Breast epithelium (tissue), 4 donors: ENCODE measurements at regions not wholly inside any gene's neighbourhood (a gene's known extent, or its start where the extent isn't known, plus 50 kb on each side); places are given as distances from the start of the nearest gene placed in this dataset.
"Not testable (repeated sequence)": the region's sequence is repeated elsewhere in the genome, so short reads cannot be mapped to it uniquely, and the experiment has no call there.

Experiments used
- DNase-seq, 2 donors: peaks; one replicate each; pipeline ENCODE4 v3.0.0-alpha.2; 2019; ENCODE audit warnings: low spot score in 2 of 2
- H3K27ac ChIP-seq, 2 donors: fragments of 200-600 bp; sonication (generic) in 1 of 2; one replicate each; pipeline ENCODE4 v1.5.1; 2016 to 2019; ENCODE audit warnings: mild to moderate bottlenecking in 1 of 2
- H3K27me3 ChIP-seq, 2 donors: fragments of 200-600 bp; sonication (generic) in 1 of 2; one replicate each; pipeline versions ENCODE4 v1.5.1 to v1.6.0; 2017 to 2019; ENCODE audit warnings: control low read depth in 1 of 2, mild to moderate bottlenecking in 1 of 2
- H3K36me3 ChIP-seq: fragments of 200-600 bp; one replicate; pipeline ENCODE4 v1.5.1; 2019
- H3K4me1 ChIP-seq, 2 donors: fragments of 200-600 bp; sonication (generic); one replicate each; pipeline ENCODE4 v1.5.1; 2016 to 2019; ENCODE audit warnings: control low read depth in 1 of 2
- H3K4me3 ChIP-seq, 3 donors: fragments of 200-600 bp; sonication (generic); 1 replicate in 2 of 3; 2 replicates in 1 of 3; pipeline ENCODE4 v1.5.1; 2016 to 2019; ENCODE audit warnings: mild to moderate bottlenecking in 3 of 3, moderate library complexity in 2 of 3
- H3K9me3 ChIP-seq, 2 donors: fragments of 200-600 bp; sonication (generic) in 1 of 2; one replicate each; pipeline ENCODE4 v1.5.1; 2016 to 2019; ENCODE audit warnings: control low read depth in 1 of 2
- POLR2A ChIP-seq: fragments of 450-650 bp; IDR thresholded peaks from one replicate; pipeline ENCODE4 v1.6.1; 2016; ENCODE audit warnings: antibody characterized with exemption, mild to moderate bottlenecking, moderate library complexity
- POLR2AphosphoS5 ChIP-seq, 3 donors: sonication (generic); formaldehyde crosslinking; IDR thresholded peaks; one replicate each; pipeline ENCODE4 v1.6.1; 2017; ENCODE audit warnings: antibody characterized with exemption in 3 of 3
- intact Hi-C: fragments of 100-400 bp; cut with DNase I; formaldehyde crosslinking; loops from one replicate; pipeline ENCODE4 v1.15.1; 2023; ENCODE audit warnings: low total_unique reads
- TF ChIP-seq, protein P1 (sequence below), 3 donors: fragments of 450-650 bp; IDR thresholded peaks; one replicate each; pipeline ENCODE4 v1.5.1; 2016 to 2017; ENCODE audit warnings: antibody characterized with exemption in 3 of 3, mild to moderate bottlenecking in 3 of 3, moderate library complexity in 3 of 3

DNA sequence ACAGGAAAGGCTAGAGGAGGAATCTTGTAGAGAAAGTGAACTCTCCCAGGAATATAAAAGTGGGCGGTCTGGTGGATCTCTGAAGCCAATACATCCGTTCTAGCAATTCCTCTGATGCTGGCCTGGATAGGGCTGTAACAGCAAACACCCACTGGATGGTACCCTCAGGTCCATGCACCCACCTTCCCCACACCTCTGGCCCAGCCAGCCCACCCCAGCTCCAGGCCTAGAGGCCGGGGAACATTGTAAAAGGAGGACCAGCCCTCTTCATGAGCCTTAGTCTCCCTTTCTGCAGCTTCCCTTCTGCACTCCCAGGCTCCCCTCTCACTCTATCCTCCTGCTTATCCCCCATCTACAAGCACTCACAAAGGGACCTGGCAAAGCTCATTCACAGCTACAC lies 443.9 kb downstream of the BUD13 start:
- DNase-seq, result no peak
- H3K27me3 ChIP-seq, result no peaks in the 10 kb centered on the region
- H3K9me3 ChIP-seq, result no peaks in the 10 kb centered on the region
- H3K27ac ChIP-seq, result no peak overlapping the region
- intact Hi-C loops, result no loop called here
- no peak overlapping the region for H3K4me3 ChIP-seq
- TF ChIP-seq POLR2A, result no peak
- H3K4me1 ChIP-seq, result no peaks in the 10 kb centered on the region
- no peaks in the 10 kb centered on the region for H3K36me3 ChIP-seq

DNA sequence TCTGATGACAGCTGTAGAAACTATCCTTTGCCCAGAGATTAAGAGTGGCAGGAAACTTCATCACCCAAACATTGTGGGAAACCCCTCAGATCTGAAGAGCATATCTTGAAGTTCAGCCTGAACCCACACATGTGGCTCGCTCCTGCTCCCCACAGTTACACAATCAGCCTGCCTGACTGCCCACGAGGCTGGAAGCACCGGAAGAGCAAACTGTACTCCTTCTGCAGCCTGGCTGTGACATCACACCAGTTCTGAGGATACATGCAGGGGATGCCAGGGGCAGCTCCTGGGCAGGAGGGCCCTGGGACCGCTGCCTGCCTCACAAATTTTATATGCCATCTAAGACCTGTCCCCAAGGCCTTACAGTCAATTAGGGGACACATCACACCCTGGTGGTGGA lies 444.4 kb downstream of the BUD13 start:
- Histone ChIP-seq H3K36me3 (no peaks in the 10 kb centered on the region), H3K27ac (no peak overlapping the region)
- no peak for TF ChIP-seq POLR2AphosphoS5 (IDR thresholded peaks at IDR 0.05)
- TF ChIP-seq, protein P1, sequence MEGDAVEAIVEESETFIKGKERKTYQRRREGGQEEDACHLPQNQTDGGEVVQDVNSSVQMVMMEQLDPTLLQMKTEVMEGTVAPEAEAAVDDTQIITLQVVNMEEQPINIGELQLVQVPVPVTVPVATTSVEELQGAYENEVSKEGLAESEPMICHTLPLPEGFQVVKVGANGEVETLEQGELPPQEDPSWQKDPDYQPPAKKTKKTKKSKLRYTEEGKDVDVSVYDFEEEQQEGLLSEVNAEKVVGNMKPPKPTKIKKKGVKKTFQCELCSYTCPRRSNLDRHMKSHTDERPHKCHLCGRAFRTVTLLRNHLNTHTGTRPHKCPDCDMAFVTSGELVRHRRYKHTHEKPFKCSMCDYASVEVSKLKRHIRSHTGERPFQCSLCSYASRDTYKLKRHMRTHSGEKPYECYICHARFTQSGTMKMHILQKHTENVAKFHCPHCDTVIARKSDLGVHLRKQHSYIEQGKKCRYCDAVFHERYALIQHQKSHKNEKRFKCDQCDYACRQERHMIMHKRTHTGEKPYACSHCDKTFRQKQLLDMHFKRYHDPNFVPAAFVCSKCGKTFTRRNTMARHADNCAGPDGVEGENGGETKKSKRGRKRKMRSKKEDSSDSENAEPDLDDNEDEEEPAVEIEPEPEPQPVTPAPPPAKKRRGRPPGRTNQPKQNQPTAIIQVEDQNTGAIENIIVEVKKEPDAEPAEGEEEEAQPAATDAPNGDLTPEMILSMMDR (IDR thresholded peaks at IDR 0.05), result no peak
- TF ChIP-seq POLR2A, result no peak

DNA sequence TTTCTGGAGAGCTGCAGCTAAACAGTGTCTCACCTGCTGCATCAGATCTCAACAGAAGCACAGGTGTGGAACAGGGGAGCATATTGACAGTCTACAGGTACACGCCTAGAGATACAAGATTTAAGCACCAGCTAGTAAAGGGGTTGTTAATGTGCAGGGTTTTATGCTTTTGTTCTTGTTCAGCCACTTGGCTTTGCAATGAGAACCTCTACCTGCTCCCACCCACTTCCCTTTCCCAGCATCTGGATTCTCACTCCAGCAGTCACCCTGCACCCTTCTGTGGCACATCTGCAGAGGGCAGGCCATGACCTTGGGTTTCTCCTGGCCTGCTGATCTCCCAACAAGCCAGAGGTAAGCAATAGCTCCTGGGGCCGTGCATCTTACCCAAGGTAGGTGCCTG lies 446.6 kb downstream of the BUD13 start:
- H3K27ac ChIP-seq, result no peak overlapping the region
- no peaks in the 10 kb centered on the region for H3K4me1 ChIP-seq
- intact Hi-C loops, result no loop called here
- H3K9me3 ChIP-seq, result no peaks in the 10 kb centered on the region
- no peaks in the 10 kb centered on the region for H3K36me3 ChIP-seq
- H3K4me3 ChIP-seq, result no peak overlapping the region
- H3K27me3 ChIP-seq, result no peaks in the 10 kb centered on the region
- TF ChIP-seq, protein P1 (IDR thresholded peaks at IDR 0.05), result no peak
- no peak for DNase-seq

More for the DNA sequence above, 444.4 kb downstream of the BUD13 start:
- no peak for DNase-seq
- no peaks in the 10 kb centered on the region for H3K4me1 ChIP-seq
- no peak overlapping the region for H3K4me3 ChIP-seq
- H3K9me3 ChIP-seq, result no peaks in the 10 kb centered on the region
- intact Hi-C loops, result no loop called here
- no peaks in the 10 kb centered on the region for H3K27me3 ChIP-seq

DNA sequence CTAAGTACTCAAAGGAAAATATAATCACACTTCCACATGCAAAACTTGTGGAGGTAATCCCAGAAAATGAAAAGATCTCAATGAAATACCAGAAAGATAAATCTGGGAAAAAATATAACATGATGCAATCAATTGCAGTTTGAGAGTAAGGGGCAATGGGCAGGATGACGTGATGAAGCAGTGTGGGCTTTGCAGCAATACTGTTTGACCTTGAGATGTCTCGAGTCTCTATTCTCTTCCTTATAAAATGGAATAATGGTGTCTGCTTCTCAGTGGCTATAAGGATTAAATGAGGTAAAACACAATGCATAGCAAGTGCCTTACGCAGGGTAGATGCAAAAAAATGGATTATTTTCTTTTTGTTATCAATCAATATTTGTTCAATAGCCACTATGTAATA lies 447.5 kb downstream of the BUD13 start:
- TF ChIP-seq POLR2AphosphoS5 (IDR thresholded peaks at IDR 0.05), result no peak
- TF ChIP-seq, protein P1 (IDR thresholded peaks at IDR 0.05), result no peak
- TF ChIP-seq POLR2A, result no peak
- DNase-seq, result no peak
- intact Hi-C loops, result no loop called here
- no peaks in the 10 kb centered on the region for H3K4me1 ChIP-seq
- no peak overlapping the region for H3K4me3 ChIP-seq
- H3K36me3 ChIP-seq, result no peaks in the 10 kb centered on the region
- H3K9me3 ChIP-seq, result no peaks in the 10 kb centered on the region
- no peaks in the 10 kb centered on the region for H3K27me3 ChIP-seq
- no peak overlapping the region for H3K27ac ChIP-seq

DNA sequence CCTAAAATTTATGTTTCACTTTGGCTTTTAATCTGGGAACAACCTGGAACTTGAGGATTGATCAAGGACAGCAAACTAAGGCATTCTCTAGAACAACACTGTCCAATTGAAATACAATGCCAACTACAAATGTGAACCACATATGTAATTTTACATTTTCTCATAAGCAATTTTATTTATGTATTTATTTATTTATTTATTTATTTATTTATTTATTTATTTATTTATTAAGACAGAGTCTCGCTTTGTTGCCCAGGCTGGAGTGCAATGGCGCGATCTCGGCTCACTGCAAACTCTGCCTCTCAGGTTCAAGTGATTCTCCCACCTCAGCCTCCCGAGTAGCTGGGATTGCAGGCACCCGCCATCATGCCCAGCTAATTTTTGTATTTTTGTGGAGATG lies 448.7 kb downstream of the BUD13 start:
- H3K9me3 ChIP-seq, H3K4me1 ChIP-seq, H3K36me3 ChIP-seq, intact Hi-C loops, DNase-seq, H3K4me3 ChIP-seq, H3K27ac ChIP-seq, H3K27me3 ChIP-seq: not testable (repeated sequence)

DNA sequence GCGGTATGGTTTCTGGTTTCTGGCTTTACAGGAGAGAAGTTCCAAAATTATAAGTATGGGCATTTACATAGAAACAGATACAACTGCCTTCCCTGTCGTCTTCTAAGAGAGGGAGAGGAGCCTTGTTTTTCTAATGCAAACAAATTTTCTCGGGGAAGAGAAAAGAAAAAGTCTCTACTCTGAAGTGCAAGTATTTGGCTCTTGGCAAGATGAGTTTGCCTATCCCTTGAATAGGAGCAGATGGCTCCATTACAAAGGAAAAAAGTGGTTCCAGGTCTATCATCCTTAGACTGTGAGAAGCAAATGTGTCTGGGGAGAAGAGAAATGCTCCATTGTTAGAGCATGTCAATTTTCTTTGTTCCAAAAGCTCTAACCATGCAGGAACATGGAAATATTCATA lies 455.6 kb downstream of the BUD13 start:
- Histone ChIP-seq H3K36me3 (no peaks in the 10 kb centered on the region), H3K4me1 (no peaks in the 10 kb centered on the region), H3K27me3 (no peaks in the 10 kb centered on the region), H3K4me3 (no peak overlapping the region), H3K27ac (no peak overlapping the region), H3K9me3 (no peaks in the 10 kb centered on the region)
- intact Hi-C loops, result no loop called here
- TF ChIP-seq, protein P1 (IDR thresholded peaks at IDR 0.05), result no peak
- TF ChIP-seq POLR2A (no peak), POLR2AphosphoS5 (IDR thresholded peaks at IDR 0.05) (no peak)
- no peak for DNase-seq
